ENCODE measurements at regions not wholly inside any gene's neighbourhood (a gene's known extent, or its start where the extent isn't known, plus 50 kb on each side); places are given as distances from the start of the nearest gene placed in this dataset.

GRCh38 chr3:30467596-30468238 is 138.7 kb upstream of the TGFBR2 start:
- TF ChIP-seq CTCF (IDR thresholded peaks at IDR 0.05), result no peak
- Histone ChIP-seq H3K4me3 (no peak overlapping the region), H3K27ac (no peak overlapping the region), H3K9me3 (no peaks in the 10 kb centered on the region), H3K4me1 (ENCODE audit: control insufficient read depth in 1 of 2, low read depth in 2 of 2) (peaks cover 4 to 11% of the 10 kb centered on the region in 2 donors), H3K36me3 (no peaks in the 10 kb centered on the region), H3K27me3 (replicated peaks; ENCODE audit: insufficient read depth) (no peaks in the 10 kb centered on the region)
- no peak for DNase-seq (ENCODE audit: low spot score)
- ATAC-seq (ENCODE audit: insufficient number of reproducible peaks, low FRiP score, low read depth), result no peak

GRCh38 chr3:30469133-30469532 is 137.3 kb upstream of the TGFBR2 start:
- H3K27me3 ChIP-seq (replicated peaks; ENCODE audit: insufficient read depth), result no peaks in the 10 kb centered on the region
- H3K9me3 ChIP-seq, result no peaks in the 10 kb centered on the region
- no peak for TF ChIP-seq CTCF (IDR thresholded peaks at IDR 0.05)
- H3K27ac ChIP-seq, result no peak overlapping the region
- no peaks in the 10 kb centered on the region for H3K36me3 ChIP-seq
- H3K4me3 ChIP-seq, result no peak overlapping the region
- ATAC-seq (ENCODE audit: insufficient number of reproducible peaks, low FRiP score, low read depth) (no peak), DNase-seq (ENCODE audit: low spot score) (no peak)
- peaks cover 4 to 16% of the 10 kb centered on the region in 2 donors for H3K4me1 ChIP-seq (ENCODE audit: control insufficient read depth in 1 of 2, low read depth in 2 of 2)

- Histone ChIP-seq H3K4me3 (no peak overlapping the region), H3K36me3 (no peaks in the 10 kb centered on the region), H3K27me3 (replicated peaks; ENCODE audit: insufficient read depth) (no peaks in the 10 kb centered on the region), H3K9me3 (no peaks in the 10 kb centered on the region), H3K27ac (no peak overlapping the region), H3K4me1 (ENCODE audit: control insufficient read depth in 1 of 2, low read depth in 2 of 2) (peaks cover 4 to 16% of the 10 kb centered on the region in 2 donors)
- ATAC-seq (ENCODE audit: insufficient number of reproducible peaks, low FRiP score, low read depth) (no peak), DNase-seq (ENCODE audit: low spot score) (no peak)
- TF ChIP-seq CTCF (IDR thresholded peaks at IDR 0.05), result no peak
These were observed 135.9 kb upstream of the TGFBR2 start for GRCh38 chr3:30470496-30470895.

- ATAC-seq (ENCODE audit: insufficient number of reproducible peaks, low FRiP score, low read depth) (no peak), DNase-seq (ENCODE audit: low spot score) (no peak)
- Histone ChIP-seq H3K27me3 (replicated peaks; ENCODE audit: insufficient read depth) (no peaks in the 10 kb centered on the region), H3K4me3 (no peak overlapping the region), H3K9me3 (no peaks in the 10 kb centered on the region), H3K36me3 (no peaks in the 10 kb centered on the region), H3K27ac (peak overlapping the region in 1 of 2 donors; percentile 19), H3K4me1 (ENCODE audit: control insufficient read depth in 1 of 2, low read depth in 2 of 2) (peaks cover 4 to 16% of the 10 kb centered on the region in 2 donors)
- TF ChIP-seq CTCF (IDR thresholded peaks at IDR 0.05), result no peak
These were observed 135.3 kb upstream of the TGFBR2 start for GRCh38 chr3:30471066-30471465.

- H3K4me1 ChIP-seq (ENCODE audit: control insufficient read depth in 1 of 2, low read depth in 2 of 2), result peaks cover 4 to 21% of the 10 kb centered on the region in 2 donors
- no peaks in the 10 kb centered on the region for H3K9me3 ChIP-seq
- TF ChIP-seq CTCF (IDR thresholded peaks at IDR 0.05), result no peak
- no peak overlapping the region for H3K4me3 ChIP-seq
- ATAC-seq (ENCODE audit: insufficient number of reproducible peaks, low FRiP score, low read depth) (no peak), DNase-seq (ENCODE audit: low spot score) (no peak)
- no peaks in the 10 kb centered on the region for H3K27me3 ChIP-seq (replicated peaks; ENCODE audit: insufficient read depth)
- no peak overlapping the region for H3K27ac ChIP-seq
- H3K36me3 ChIP-seq, result no peaks in the 10 kb centered on the region
These were observed 134.5 kb upstream of the TGFBR2 start for GRCh38 chr3:30471796-30472489.

Measured in thoracic aorta (tissue), 2 donors.